GM21529 (cell line): ENCODE measurements at regions not wholly inside any gene's neighbourhood (a gene's known extent, or its start where the extent isn't known, plus 50 kb on each side); places are given as distances from the start of the nearest gene placed in this dataset.
"Not testable (repeated sequence)": the region's sequence is repeated elsewhere in the genome, so short reads cannot be mapped to it uniquely, and the experiment has no call there.

ENCODE experiments used
- ATAC-seq: cut with Tn5 transposase; IDR thresholded peaks from one replicate; pipeline ENCODE4 v1.9.1; 2021; ENCODE audit not compliant: unreplicated experiment

DNA sequence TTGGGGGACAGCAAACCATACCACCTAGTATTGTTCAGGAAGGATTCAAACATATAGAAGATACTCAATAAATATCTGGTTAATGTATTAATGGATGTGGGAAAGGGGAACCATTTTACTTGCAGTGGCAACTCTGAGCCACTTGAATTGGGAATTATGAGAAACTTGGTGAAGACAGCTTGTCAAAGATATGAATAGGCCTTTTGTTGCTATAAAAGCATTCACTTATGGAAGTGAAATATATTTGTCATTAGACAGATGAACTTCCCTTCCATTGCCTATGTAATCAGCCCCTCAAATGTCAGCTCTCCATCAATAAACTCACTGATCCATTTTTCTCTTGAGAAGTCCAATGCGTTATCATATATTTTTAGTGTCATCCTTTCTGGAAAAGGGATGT is 56.1 kb downstream of the GPR85 start:
- ATAC-seq = no peak

GRCh38 chr7:113026941-113027340 is 59.7 kb downstream of the GPR85 start:
- ATAC-seq = no peak

GRCh38 chr7:113017144-113017857 is 69.3 kb downstream of the GPR85 start:
- not testable (repeated sequence) for ATAC-seq

DNA sequence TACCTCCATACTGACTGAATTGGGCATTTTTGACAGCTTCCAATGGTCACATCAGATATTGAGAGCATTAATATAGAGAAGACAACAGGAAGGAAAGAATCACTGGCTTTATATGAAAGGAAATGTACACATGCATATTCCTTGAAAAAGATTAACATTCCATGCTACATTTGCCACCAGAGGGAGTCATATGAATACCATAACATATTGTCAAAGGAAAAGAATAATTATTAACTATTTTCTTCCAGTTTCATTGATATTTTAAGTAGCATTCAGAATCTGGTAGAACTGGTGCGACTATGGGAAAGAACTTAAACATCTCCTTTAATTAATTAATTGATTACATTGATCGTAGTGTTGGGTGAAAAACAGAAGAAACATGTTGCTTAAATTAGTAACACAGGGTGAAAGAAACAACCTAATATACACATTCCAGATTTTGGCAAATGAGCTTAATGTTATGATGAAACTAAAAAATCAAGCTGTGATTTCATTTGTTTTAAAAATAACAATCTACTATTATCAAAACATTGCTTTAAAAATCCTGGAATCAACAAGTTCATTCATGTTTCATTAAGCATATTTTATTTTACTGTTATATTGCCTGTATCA is 71.5 kb downstream of the GPR85 start:
- no peak for ATAC-seq

DNA sequence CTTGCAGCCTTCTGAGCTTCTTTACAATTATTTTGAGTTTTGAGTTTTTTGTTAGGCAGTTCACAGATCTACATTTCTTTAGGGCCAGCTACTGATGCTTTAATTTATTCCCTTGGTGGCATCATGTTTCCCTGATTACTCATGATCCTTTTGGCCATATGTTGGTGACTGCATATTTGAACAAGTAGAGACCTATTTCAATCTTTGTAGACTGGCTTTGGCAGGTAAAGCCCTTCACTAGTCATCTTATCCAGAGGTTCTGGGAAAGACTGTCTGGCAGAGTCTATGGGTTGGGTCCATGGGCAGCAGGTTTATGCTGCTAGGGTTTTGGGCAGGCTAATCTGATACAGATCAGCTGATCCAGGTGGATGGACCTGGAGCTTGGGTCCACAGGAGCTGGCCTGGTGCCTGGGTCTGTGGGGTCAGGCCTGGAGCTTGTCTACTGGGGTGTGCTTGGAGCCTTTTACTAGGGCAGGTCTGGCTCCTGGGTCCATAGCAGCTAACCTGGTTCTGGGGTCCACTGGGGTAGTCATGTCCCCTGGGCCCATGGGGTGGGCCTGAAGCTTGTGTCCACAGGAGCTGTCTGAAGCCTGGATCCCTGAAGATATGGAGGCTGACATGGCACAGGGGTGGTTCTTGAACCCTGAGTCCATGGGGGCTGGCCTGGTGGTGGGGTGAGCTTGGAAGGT is 72.7 kb downstream of the GPR85 start:
- no peak for ATAC-seq

- ATAC-seq = not testable (repeated sequence)
Measured at GRCh38 chr7:113012862-113013261, 73.8 kb downstream of the GPR85 start.

DNA sequence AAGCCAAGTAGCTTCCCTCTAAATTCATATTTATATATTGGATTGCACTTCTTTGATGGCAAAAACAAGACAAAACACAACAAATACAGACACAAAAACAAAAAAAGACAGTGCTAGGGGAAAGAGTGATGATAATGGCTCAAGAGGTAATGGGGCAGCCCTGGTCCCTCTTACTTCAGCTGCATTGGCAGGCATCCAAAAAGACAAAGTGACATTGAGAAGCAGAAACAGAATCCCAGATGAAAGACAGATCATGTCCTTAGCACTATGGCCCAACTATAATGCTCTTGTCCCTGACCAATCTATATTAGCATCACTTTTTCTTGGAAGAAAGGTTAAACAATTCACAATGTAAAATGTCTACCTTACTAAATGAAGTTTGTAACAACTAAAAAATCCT is 76.2 kb downstream of the GPR85 start:
- no peak for ATAC-seq

DNA sequence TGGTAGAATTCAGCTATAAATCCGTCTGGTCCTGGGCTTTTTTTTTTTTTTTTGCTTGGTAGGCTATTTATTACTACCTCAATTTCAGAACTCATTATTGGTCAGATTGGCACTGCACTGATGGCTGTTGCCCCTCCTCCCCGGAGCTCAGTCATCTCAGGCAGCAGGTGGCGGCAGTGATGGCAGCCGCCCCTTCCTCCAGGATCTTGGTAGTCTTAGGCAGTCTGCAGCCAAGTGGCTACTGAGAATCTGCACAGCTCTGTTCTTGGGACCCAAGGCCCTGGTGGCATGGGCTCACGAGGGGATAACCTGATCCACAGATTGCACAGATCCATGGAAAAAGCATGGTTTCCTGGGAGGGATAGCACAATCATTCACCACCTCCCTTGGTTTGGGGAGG is 77.9 kb downstream of the GPR85 start:
- no peak for ATAC-seq

DNA sequence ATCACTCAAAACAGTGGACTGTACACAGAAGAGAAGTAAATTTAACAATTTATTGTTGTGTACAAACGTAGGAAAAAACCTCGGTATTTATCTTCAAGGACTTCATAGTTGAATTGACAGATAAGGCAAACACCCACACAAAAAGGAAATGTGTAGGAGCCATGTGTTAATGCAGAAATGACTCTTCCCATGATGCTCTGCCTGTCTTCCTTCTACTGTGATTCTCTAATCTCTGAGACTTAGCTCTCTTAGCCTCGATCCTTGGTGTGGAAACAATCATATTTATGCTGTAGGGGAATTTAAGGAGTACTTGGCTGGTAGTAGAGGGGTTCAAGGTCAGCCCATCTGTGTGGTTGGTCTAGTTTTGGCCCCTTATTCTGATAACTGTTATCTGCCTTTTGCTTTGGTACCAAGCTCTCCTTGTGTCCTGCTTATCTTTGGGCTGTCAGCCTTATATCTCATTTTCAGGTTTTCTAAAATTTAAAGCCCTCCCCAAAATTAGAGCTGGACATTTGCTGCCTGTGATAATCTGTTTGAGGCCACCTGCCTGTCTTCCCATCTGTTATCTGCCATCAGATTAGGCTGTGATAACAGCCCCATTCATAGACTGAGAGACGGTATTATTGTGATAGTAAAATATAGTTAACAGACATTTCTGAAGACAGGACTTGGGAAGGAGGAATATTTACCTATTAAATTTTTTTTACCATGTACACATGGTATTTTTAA is 81.7 kb downstream of the GPR85 start:
- ATAC-seq = no peak

DNA sequence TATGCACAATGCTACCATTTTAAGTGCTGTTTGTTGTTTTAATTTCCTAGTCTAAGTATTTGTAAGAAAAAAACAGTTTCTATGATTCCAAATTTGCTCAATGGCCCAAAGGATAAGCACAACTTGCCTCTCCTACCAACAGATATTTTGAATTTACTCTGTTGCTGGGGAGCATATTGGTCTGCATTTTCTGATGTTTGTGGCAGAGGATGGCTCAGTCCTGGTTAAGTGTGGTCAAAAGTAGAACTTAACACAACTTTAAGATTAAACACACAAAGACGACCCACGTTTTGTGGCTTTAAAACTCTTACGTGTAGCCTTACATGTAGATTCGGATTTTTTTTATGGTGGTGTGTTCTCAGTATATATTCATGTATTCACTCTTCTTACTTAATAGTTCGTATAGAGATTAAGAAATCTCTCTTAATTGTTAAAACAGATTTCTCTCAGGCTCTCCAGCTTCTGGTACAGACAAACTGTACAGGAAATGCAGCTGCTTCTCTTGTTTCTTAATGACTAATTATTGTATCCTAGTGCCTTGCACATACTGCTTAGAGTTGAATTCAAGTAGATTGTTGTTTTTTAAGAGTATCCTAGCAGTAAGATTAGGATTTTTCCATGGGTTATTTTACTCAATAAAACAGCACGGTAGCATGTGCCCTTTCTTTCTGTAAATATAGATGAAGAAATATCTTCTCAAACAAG is 86.2 kb downstream of the GPR85 start:
- ATAC-seq = peak; percentile 85

DNA sequence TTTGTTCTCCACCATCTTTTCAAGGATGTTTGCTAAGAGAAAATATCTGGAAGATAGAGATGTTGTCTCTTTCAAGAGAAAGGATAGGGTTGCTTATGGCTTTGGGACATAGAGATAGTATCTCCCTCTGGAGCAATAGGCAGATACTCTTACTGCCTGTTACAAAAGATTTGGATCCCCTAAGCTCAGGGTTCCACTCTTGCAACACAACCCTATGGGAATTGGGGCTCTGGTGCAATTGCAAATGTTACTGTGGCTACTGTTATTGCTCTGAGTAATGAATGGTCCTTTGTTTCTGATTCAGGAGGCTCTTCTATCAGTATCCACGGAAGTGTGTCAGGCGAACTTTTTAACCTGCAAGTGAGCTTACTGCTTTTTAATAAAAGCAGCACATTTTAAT is 88.8 kb downstream of the GPR85 start:
- no peak for ATAC-seq

- no peak for ATAC-seq
Measured at GRCh38 chr7:112996331-112996871, 90.2 kb downstream of the GPR85 start.

DNA sequence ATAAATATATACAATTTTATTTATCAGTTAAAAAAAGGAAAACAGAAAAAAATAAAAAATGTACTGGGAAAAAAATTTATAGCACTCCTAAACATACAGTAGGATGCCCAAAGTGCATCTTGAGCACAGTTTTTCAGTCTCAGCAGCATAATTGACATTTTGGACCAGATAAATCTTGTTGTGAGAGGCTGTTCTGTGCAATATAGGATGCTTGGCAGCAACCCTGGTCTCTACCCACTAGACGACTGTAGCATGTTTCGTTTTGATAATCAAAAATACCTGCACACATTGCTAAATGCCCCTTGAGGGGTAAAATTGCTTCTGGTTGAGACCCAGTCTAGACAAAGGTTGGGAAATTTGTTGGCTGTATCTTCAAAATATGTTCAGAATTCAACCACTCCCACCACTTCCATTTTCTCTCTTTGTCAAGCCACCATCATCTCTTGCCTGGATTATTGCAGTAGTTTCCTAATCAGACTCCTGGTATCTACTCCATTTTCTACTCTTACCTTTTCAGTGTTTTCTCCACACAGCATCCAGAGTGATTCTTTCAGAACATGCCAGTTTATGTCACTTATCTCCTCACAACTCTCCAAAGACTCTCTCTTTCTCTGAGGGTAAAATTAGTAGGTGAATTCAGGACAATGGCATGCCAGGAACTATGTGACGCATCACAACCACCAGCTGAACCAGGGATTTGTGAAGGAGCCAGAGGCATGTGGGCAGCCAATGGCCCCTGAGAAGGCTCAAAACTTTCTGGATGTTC is 91.4 kb downstream of the GPR85 start:
- no peak for ATAC-seq

GRCh38 chr7:112994656-112995055 is 92.0 kb downstream of the GPR85 start:
- no peak for ATAC-seq

DNA sequence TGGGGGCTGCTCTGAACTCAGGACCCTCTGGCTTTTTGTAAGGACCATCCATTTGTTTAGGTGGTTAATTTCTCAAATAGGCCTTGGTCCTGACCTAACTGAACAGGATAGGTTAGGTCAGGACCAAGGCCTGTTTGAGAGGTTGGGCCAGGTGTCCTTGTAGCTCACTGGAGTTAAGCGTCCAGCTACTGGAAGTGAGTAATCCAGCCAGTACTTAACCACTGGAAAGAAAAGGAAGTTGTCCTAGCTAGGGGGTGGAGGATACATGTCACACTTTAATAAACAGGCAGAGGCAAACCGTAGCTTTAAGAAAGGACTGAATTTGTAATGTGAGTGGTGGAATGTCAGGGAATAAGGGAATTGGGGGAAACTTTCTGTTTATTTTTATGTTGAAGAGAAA is 96.0 kb downstream of the GPR85 start:
- no peak for ATAC-seq

DNA sequence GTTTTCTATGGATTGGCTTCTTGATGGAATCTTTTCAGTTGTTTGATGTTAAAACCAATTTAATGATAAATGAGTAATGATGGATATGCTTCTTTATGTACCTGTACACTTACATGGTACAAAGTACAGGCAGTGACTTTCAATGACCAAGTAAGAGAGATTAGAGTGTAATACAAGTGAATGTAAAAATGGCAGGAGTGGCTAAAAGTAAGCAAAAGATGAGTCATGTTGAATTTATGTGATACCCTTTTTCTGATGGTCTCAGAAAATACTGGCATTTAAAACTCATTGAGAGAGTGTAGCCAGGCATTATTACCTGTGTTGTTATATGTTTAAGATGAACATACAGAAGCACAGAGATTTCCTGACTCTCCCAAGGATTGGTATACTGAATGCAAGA is 97.1 kb downstream of the GPR85 start:
- no peak for ATAC-seq

GRCh38 chr7:112987171-112987570 is 99.5 kb downstream of the GPR85 start:
- no peak for ATAC-seq

GRCh38 chr7:112986256-112987031 is 100.2 kb downstream of the GPR85 start:
- ATAC-seq = no peak

- no peak for ATAC-seq
Measured at GRCh38 chr7:112985377-112985987, 101.1 kb downstream of the GPR85 start.
